GM18870 (cell line): ENCODE measurements at regions not wholly inside any gene's neighbourhood (a gene's known extent, or its start where the extent isn't known, plus 50 kb on each side); places are given as distances from the start of the nearest gene placed in this dataset.
"Not testable (repeated sequence)": the region's sequence is repeated elsewhere in the genome, so short reads cannot be mapped to it uniquely, and the experiment has no call there.

Source experiments
- ATAC-seq: cut with Tn5 transposase; IDR thresholded peaks from one replicate; pipeline ENCODE4 v1.9.1; 2021; ENCODE audit warnings: moderate library complexity; ENCODE audit not compliant: unreplicated experiment

DNA sequence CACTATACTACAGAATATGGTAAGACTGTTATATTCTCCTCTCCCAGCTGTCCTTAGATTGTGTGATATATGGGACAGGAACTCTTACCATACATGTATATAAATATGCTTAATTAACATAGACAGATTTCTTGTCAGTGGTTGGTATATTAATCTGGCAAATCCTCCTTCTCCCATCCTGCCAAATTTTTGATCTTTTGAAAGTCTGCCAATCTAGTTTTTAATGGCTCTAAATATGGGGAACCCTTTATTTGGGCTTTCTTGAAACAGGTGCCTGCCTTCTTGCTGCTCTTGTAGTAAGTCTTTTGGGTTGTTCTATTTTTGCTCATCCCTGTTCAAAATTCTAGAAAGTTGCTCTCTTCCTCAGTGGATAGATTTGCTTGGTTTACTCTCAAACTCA lies 63.5 kb downstream of the SPATA31D1 start:
- no peak for ATAC-seq

DNA sequence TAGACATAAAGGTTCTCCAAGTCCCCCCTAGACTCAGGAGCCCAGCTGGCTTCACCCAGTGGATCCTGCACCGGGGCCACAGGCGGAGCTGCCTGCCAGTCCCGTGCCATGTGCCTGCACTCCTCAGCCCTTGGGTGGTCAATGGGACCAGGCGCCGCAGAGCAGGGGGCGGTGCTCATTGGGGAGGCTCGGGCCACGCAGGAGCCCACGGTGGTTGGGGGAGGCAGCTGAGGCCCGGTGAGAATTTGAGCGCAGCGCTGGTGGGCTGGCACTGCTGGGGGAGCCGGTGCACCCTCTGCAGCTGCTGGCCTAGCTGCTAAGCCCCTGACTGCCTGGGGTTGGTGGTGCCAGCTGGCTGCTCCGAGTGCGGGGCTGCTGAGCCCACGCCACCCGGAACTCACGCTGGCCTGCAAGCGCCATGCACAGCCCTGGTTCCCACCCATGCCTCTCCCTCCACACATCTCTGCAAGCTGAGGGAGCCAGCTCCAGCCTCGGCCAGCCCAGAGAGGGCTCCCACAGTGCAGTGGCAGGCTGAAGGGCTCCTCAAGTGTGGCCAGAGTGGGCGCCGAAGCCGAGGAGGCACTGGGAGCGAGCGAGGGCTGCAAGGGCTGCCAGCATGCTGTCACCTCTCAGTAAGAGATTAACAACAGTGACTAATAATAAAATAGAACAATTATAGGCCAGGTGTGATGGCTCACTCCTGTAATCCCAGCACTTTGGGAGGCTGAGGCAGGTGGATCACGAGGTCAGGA lies 65.9 kb downstream of the SPATA31D1 start:
- ATAC-seq, result no peak

DNA sequence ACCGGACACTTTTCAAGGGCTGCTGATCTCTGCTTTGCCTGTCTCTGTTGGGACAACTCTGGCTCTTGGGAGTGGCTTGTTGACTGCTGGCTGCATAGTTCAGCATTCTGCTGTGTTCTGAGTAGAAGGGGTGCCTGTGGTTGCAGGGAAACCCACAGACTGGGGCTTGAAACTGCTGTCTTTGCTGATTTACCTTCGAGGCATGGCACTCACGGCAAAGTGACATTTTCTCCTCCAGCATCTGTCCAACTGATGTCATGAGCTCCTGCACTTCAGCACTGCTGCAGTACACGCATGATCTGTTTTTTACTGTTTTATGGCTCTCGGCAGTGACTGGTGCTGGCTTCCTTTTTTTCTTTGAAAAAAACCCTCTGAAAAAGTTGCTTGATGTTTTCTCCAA lies 69.2 kb downstream of the SPATA31D1 start:
- ATAC-seq, result no peak

DNA sequence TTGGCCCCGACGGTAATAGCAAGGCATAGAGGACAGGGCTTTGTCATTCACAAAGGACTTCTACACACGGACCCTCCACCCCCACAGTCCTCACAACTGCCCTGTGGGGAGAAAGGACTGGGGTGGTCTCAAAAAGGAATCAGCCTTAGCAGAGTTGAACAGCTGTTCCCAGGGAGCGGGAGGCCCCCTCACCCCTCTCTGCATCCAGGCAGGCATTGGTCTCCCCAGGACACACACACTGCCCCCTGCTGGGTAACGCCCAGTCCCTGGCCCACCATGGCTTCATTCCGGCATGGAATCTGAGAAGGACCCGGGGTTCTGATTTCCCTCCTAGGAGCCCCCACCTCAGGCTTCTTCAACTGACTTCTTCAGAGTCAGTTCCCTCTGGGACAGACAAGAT lies 73.2 kb downstream of the SPATA31D1 start:
- ATAC-seq, result not testable (repeated sequence)

DNA sequence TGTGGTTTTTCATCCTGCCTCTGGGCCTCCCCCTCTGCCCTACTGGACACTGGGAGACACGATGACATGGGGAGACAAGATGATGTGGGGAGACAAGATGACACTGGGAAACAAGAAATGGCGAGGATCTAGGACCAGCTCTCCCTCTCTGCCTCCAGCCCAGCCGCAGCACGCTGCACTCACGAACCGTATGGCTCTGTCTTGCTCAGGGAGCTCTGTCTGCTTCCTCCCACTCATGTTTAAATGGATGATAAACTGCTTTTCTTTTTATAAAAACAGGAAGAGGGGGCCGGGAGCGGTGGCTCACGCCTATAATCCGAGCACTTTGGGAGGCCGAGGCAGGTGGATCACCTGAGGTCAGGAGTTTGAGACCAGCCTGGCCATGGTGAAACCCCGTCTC lies 73.7 kb downstream of the SPATA31D1 start:
- no peak for ATAC-seq

DNA sequence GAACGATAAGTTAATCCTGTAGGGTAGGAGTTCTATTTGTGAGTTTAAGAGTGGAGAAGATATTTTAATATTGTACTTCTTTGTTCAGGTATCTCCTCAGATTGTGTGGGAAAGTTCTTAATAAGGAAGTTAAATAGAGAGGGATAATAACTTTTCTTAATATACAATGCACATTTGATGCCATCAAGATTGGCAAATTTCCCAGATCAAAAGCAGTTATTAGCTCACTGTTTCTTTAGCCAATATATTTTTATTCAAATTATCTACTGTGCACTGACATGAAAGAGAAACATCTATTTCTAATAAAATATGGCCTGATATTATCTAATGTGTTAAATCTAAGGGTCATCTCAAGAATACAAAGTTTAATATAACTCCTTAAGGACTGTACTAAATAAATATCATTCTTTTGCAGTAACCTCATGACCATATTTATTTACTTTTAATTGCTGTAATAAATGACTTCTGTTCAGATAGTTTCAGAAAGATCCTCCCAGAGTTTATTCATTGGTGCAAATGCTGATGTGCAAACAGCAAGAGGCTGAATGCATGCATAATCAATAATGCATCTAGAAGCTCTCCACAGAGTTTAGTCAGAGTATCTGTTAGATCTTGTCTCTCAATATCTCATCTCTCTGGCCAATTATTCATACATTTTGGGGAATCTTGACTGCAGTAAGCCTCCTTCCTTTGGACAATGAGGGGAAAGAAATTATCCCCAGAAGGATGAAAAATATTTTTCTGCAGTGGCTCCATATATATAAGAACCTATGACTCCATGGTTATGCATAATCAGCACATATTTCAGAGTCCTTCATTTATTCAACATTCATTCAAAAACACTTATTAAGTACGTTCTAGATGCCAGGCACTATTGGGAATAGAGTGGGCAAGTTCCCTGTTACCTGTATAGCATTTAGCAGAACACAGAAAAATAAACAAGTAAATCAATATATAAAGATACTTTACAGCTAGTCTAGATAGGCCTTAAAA lies 85.3 kb downstream of the SPATA31D1 start:
- no peak for ATAC-seq

DNA sequence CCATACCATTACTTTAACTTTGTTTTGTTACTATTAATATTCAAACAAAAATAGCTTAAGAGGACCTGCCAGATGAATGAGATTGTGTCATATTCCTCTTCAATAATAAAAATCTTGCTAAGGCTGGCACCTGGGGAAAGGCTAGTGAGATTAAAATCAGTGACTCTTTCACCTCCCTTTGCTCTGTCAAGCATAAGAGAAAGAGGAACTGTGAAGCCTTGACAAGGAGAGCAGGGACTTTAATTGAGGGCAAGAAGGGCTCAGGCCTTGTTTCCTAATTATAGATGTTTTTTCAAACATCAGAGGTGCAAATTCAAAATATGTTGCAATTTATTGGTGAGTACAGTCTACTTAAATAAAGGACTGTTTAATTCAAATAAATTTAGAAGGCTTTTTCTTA lies 91.7 kb downstream of the SPATA31D1 start:
- ATAC-seq, result no peak

DNA sequence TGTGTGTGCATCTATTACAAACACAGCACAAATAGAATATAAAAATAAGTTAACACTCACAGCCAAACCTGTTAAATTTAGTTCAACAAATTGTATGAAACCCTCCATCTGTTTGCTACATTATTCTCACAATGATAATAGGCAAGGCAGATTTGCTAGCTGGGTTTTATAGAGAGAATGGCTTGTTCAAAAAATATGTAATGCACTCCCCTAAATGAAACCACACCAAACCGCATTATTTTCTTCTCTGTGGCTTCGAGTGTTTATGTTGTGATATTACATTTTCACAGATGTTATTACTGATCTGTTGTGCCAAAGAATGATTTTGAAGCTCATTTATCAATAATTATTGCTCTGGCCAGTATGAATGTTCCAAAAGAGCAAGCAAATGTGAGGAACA lies 92.9 kb downstream of the SPATA31D1 start:
- no peak for ATAC-seq

DNA sequence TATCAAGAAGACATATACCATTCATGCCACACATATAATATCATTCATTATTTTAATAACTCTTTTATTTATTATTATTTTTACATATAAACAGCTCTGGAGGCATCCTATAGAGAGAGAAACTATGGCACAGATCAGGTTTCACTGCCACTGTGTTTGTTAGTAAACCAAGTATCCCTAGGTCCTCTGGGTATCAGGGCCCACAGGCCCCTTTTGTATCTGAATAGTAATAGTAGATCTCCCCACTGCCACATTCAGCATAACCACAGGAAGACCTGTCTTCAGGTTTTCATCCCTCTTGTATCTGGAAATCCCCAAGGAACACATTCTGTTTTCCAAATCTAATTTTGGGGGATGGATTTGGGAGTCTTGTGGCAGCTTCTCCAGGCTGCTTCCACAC lies 94.0 kb downstream of the SPATA31D1 start:
- ATAC-seq, result no peak

DNA sequence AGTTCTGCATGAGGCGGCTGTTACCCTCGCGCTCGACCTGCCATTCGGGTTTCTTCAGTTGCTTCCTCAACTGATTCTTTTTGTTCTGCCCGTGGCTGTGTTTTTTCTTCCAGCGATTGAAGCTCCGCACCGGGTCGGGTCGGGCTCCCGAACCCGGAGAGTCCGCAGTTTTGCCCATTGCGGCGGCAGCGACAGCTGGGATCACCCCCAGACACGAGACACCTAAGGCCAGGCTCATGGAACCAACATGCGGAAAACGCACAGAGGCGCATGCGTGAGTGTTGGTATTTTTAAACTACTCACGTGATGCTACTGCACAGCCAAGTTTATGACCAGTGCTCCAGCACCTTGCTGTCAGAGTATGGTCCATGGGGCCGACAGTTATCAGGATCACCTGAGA lies 100.0 kb downstream of the SPATA31D1 start:
- no peak for ATAC-seq

DNA sequence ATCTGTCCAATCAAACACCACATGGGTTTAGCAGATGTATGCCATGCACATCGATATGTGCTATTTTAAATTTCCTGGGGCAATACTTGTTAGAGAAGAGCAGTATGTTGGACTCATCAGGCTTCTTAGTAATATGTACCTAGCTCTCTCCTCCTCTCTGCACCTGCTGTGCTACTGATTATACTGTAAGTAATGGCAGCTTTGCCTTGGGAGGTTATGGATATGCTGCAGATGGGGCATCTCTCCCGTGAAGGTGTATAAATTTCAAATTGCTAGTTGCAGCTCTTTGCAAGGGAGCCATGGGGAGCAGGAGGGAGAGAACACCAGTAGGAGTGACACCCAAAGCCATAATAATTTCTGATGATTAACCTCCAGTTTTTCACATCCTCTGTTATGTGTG lies 101.5 kb downstream of the SPATA31D1 start:
- no peak for ATAC-seq

DNA sequence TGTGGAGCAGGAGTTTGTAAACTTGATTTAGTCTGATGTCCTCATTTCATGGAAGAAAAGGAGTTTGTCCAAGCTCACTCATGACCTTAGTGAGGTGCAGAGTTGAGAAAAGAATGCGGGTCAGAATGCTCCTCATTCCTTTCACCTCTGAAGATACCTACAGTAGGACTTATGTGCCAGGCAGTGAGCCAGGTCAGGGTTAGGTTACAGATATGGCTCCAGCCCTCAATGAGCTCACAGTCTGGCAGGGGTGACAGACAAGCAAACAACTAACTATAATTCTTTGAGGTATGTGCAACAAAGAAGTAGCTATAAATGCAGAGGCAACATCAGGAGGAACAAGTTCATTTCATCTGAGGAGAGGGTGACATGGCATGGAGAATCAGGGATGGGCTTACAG lies 102.5 kb downstream of the SPATA31D1 start:
- no peak for ATAC-seq

DNA sequence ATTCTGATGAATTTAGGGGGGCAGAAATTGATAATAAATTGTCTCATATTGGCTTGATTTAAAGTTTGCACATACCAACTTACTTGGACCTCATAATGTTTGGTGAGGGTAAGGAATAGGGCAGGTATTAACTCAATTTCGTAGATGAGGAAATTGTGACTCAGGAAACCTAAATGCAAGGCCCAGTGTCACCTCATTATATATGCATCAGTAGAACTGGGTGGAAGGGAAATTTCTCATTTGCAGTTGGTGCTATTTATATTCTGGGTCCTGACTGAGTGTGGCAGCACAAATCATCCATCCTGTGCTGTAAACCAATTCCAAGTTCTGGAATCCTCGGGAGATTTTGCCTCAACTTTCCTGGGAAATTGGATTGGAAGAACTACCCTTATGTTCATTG lies 103.0 kb downstream of the SPATA31D1 start:
- ATAC-seq, result peak; percentile 86

DNA sequence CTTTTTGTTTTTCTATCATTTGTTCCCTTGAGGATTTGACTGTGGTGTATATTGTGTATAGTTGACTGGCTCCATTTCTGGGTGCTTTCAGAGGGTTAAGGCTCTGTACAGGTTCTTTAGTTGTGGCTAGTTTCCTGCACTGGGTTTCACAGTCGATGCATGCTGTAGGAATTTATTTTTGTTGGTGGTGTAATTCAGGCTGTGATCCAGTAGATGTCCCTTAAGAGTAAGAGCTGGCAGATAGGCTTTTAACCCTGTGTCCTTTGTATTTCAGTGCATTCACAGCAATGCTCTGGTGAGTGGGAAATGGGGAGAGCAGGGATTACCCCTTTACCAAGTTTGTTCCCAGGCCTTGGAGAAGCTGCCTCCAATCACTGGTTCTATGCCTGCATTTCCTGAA lies 112.9 kb downstream of the SPATA31D1 start:
- no peak for ATAC-seq

DNA sequence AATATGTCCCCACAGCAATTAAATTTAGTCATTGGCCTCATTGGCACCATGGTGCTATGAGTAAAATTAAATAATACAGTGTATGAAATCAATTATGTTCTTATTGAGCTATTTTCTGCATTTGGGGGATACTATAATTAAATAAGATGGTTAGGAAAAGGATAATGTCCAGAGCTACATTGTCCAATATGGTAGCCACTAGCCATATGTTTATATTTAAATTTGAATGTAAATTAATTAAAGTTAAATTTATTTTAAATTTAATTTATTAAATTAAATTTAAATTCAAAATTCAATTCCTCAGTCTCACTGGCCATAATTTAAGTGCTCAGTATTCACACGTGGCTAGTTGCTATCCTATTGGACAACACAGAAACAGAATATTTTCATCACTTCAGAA lies 115.7 kb downstream of the SPATA31D1 start:
- no peak for ATAC-seq

DNA sequence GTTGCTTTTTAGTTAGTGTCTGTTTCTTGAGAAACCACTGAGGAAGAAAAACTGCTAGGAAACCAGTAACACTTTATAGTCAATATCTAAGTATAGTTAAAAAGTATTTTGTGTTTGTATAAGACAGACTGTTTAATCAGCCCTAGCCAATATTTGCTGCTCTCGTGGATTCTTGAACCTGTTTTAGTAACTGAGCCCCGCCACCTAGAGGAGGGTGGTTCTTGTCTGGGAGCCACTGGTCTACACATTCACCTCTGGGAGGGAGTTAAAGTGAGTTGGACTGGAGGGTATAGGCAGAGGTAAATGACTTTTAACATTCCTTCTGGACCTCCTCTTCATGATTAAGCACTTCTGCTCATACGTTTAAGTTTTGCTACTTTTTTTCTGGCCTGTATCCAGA lies 117.2 kb downstream of the SPATA31D1 start:
- no peak for ATAC-seq

DNA sequence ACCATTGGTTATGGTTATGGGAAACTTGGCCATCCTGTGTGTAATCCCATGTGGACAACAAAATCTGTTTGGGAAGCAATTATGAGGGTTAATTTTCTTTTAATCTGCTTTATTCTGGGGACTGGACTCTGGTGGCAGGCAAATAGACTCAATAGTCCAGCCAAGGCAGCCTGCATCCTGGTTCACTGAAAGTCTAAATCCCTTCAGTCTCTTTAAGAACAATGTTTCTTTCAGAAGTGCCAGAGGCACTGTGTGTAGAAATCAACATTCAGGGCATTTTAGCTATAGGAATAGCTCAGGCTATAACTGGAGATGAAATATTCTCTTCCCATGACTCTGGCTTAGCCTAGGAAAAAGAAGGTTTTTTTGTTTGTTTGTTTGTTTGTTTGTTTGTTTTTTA lies 118.0 kb downstream of the SPATA31D1 start:
- ATAC-seq, result no peak

DNA sequence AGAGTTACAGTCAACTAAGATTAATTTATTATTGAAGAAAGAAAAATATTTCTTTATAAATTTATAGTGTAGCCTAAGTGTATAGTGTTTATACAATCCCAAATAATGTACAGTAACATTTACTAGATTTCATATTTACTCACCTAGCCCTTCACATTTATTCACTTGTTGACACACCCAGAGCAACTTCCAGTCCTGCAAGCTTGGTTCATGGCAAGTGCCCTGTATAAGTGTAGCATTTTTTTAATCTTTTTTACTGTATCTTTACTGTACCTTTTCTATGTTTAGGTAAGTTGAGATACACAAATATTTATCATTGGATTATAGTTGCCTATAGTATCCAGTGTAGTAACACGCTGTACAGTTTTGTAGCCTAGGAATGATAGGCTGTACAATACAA lies 119.9 kb downstream of the SPATA31D1 start:
- no peak for ATAC-seq

DNA sequence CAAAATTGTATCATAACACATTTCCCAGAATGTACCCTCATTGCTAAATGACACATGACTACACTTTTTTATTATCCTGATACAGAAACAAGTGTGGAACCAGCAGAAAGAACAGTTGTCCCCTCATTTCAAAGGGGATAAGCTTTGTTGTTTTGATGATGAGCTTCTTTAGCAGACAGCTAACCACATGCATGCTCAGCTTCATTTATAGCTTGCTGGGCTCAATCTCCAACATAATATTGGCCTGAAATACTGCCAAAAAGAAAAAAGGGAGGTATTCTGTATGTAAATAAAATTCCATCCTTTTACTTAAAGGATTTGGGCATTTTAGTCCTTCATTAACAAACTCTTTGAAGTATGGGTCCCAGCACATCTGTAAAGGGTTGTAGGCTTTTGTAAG lies 120.4 kb downstream of the SPATA31D1 start:
- ATAC-seq, result no peak

DNA sequence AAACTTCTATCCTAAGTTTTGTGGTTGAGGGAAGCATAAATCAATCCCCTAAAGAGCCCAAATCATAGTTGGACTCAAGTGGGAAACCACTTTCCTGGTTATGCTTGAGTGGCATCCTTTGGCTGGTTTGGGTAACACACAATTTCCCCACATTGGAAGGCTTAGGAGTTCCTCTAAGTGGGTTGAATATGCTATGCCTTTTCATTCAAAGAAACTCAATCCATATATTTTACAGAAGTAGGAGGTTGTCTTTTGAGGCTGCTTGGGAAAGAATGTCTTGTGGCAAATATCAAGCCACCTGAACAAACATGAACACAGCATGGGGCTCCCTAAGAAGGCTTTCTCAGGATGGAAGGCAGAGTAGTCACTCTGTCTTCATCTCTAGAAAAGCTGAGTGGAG lies 121.1 kb downstream of the SPATA31D1 start:
- ATAC-seq, result no peak

DNA sequence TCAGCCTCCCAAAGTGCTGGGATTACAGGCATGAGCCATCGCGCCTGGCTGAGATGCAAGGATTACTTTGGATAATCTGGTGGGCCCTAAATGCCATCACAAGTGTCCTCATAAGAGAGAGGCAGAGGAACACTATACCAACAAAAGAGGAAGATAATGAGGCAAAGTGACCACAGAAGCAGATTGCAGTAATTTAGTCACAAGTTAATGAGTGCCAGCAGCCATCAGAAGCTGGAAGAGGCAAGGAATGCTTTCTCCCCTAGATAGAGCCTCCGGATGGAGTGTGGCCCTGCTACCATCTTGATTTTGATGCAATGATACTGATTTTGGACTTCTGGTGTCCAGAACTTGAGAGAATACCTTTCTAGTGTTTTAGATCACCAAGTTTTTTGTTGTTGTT lies 122.3 kb downstream of the SPATA31D1 start:
- no peak for ATAC-seq

DNA sequence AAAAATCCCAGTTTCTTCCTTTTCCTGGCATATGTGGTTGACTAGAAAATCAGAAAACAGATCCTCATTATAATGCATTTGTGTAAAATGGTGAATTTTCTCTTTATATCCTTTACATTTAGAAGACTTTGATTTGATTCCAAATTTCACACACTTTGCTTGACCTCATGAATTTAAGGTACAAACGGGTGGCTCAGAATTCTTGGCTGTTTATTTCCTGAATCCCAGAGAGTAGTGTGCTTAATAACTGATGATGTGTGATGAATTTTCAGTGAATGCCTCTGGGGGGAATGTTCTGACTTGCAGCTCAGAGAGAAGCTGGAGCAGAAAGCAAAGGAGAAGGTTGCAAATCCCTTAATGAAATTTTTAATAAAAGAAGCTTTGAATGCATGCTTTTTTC lies 126.8 kb downstream of the SPATA31D1 start:
- no peak for ATAC-seq
